ENCODE measurements at regions not wholly inside any gene's neighbourhood (a gene's known extent, or its start where the extent isn't known, plus 50 kb on each side); places are given as distances from the start of the nearest gene placed in this dataset.

DNA sequence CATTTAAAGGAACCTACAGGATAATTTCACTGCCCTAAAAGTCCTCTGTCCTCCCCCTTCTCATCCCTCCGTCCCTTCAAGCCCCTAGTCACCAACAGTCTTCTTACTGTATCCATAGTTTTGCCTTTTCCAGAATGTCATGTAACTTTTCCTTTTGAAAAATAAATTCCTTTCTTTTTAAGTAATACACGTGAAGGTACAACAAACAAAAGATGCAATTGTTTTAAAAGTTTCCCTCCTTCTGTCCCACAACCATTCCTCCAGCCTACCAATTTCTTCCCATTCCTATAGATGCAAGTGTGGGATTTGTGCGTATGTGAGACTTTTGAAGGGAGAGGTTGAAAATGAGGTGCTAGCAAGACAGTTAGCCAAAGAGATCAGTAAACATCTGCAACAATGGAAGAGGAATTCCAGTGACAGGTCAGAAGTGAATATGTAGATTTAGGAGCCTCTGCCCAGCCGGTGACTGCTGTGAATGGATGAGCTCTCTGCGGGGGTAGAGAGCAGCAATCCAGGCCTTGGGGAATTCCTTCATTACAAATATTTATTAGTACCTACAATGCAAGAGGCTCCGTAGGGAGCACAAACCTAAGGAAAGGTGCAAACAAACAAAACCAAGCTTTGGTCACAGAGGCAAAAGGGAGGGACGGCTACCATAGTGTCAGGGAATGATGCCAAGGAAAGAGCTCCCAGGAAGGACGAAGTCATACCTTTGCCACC, 243.6 kb downstream of the SKIDA1 start:
- DNase-seq (no peak), ATAC-seq (ENCODE audit: low FRiP score in 2 of 2) (no peak)
- WGBS, 2 donors: 78 to 79% methylated on average over 8 of the region's 8 CpGs

DNA sequence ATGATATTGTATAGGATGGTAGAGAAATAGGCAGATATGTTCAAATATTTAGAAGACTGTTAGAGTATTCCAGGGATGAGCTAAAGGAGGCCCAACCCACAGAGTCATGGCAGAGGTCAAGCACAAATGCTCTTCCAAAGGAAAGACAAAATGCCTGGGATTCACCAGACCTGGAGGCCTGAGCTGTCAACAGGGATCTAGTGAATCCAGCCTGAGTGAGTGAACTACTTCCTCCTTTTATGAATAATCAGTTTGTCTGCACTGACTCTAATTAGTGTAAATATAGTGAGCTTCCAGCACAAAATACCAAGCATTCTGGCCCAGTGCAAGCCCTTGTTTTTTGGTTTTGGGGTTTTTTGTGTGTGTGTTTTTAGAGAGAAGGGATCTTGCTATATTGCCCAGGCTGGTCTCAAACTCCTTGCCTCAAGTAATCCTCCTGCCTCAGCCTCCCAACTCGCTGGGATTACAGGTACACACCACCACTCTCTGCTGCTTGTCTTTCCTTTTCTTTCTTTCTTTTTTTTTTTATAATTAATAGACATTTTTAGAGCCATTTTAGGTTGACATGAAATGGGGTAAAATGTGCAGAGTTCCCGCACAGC, 244.4 kb downstream of the SKIDA1 start:
- H3K27ac ChIP-seq: no peak overlapping the region
- no peak for ATAC-seq (ENCODE audit: low FRiP score in 2 of 2)
- H3K4me3 ChIP-seq: no peak overlapping the region
- no peaks in the 10 kb centered on the region for H3K27me3 ChIP-seq
- TF ChIP-seq, protein P1, sequence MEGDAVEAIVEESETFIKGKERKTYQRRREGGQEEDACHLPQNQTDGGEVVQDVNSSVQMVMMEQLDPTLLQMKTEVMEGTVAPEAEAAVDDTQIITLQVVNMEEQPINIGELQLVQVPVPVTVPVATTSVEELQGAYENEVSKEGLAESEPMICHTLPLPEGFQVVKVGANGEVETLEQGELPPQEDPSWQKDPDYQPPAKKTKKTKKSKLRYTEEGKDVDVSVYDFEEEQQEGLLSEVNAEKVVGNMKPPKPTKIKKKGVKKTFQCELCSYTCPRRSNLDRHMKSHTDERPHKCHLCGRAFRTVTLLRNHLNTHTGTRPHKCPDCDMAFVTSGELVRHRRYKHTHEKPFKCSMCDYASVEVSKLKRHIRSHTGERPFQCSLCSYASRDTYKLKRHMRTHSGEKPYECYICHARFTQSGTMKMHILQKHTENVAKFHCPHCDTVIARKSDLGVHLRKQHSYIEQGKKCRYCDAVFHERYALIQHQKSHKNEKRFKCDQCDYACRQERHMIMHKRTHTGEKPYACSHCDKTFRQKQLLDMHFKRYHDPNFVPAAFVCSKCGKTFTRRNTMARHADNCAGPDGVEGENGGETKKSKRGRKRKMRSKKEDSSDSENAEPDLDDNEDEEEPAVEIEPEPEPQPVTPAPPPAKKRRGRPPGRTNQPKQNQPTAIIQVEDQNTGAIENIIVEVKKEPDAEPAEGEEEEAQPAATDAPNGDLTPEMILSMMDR (IDR thresholded peaks at IDR 0.05): no peak
- TF ChIP-seq EP300 (IDR thresholded peaks at IDR 0.05) (no peak), POLR2A (IDR thresholded peaks at IDR 0.05) (no peak), POLR2AphosphoS5 (IDR thresholded peaks at IDR 0.05) (no peak)
- DNase-seq: no peak
- H3K4me1 ChIP-seq: peaks cover 0 to 4% (median 0%) of the 10 kb centered on the region in 4 donors
- WGBS, 2 donors: 88% methylated on average over 2 of the region's 2 CpGs
- H3K9me3 ChIP-seq: no peaks in the 10 kb centered on the region
- no peaks in the 10 kb centered on the region for H3K36me3 ChIP-seq

More for the DNA sequence above, 243.6 kb downstream of the SKIDA1 start:
- Histone ChIP-seq H3K36me3 (no peaks in the 10 kb centered on the region), H3K27me3 (no peaks in the 10 kb centered on the region), H3K4me1 (peaks cover 0 to 4% (median 0%) of the 10 kb centered on the region in 4 donors), H3K27ac (no peak overlapping the region), H3K4me3 (no peak overlapping the region), H3K9me3 (no peaks in the 10 kb centered on the region)
- TF ChIP-seq, protein P1 (IDR thresholded peaks at IDR 0.05): no peak
- TF ChIP-seq POLR2AphosphoS5 (IDR thresholded peaks at IDR 0.05): no peak
- no peak for TF ChIP-seq EP300 (IDR thresholded peaks at IDR 0.05)
- TF ChIP-seq POLR2A (IDR thresholded peaks at IDR 0.05): no peak

DNA sequence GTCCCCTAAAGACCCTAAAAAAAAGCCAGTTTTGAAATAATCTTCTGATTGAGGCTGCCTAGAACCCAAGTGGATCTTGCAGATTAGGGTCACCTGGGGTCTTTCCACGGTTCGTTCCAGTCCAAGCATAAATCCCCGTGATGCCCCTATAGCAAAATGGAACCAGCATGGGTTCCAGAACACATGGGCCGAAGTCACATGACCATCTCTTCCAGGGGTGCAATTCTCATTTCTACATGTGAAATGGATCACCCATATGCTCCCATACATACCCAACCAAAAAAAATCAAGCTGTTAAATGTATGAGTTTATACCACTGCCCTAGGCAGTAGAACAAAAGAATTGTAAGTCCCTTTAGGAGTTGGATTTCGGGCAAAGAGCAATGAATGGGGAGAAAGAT, 245.4 kb downstream of the SKIDA1 start:
- WGBS, 2 donors: 94 to 99% methylated on average over 5 of the region's 5 CpGs
- TF ChIP-seq POLR2AphosphoS5 (IDR thresholded peaks at IDR 0.05) (no peak), POLR2A (IDR thresholded peaks at IDR 0.05) (no peak), EP300 (IDR thresholded peaks at IDR 0.05) (no peak)
- TF ChIP-seq, protein P1 (IDR thresholded peaks at IDR 0.05): no peak
- ATAC-seq (ENCODE audit: low FRiP score in 2 of 2): no peak
- Histone ChIP-seq H3K9me3 (no peaks in the 10 kb centered on the region), H3K27me3 (no peaks in the 10 kb centered on the region), H3K4me1 (peaks cover 0 to 4% (median 0%) of the 10 kb centered on the region in 4 donors), H3K27ac (no peak overlapping the region), H3K4me3 (no peak overlapping the region), H3K36me3 (no peaks in the 10 kb centered on the region)
- no peak for DNase-seq

DNA sequence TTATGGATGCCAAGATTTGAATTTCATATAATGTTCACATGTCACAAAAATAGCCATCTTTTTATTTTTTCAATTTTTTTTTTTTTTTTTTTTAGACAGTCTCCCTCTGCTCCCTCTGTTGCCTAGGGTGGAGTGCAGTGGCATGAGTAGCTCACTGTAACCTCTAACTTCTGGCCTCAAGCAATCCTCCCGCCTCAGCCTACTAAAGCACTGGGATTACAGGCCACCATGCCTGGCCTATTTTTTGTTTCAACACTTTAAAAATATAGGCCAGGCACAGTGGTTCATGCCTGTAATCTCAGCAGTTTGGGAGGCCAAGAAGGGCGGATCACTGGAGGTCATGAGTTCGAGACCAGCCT, 246.3 kb downstream of the SKIDA1 start:
- Histone ChIP-seq H3K36me3 (no peaks in the 10 kb centered on the region), H3K27me3 (no peaks in the 10 kb centered on the region), H3K4me3 (no peak overlapping the region), H3K9me3 (no peaks in the 10 kb centered on the region), H3K4me1 (peaks cover 0 to 4% (median 0%) of the 10 kb centered on the region in 4 donors), H3K27ac (no peak overlapping the region)
- no peak for ATAC-seq (ENCODE audit: low FRiP score in 2 of 2)
- DNase-seq: no peak
- TF ChIP-seq, protein P1 (IDR thresholded peaks at IDR 0.05): no peak
- TF ChIP-seq POLR2AphosphoS5 (IDR thresholded peaks at IDR 0.05) (no peak), POLR2A (IDR thresholded peaks at IDR 0.05) (no peak), EP300 (IDR thresholded peaks at IDR 0.05) (no peak)
- WGBS, 2 donors: 94 to 96% methylated on average over 3 of the region's 3 CpGs
